ENCODE measurements at regions not wholly inside any gene's neighbourhood (a gene's known extent, or its start where the extent isn't known, plus 50 kb on each side); places are given as distances from the start of the nearest gene placed in this dataset.
A peak's percentile ranks its signal among the peaks of the same experiment; 100 is the strongest.

DNA sequence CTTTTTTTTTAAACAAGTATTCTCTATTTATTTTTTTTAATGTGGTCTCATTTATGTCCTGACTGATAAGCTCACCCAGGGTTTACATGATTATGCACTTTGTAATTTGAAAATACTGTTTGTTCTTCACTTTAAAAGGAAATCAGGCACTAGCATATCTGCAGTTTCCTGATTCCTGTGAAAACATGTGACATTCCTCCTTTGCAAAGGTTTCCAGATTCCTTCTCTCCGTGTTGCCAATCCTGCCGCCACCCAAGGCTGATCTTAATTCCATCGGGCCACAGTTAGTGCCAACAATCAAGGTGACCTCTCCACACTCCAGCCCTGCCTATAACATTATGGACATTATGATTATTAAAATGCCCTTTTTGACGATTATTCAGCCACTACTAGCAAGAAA, 225.4 kb downstream of the PCDH7 start:
- Histone ChIP-seq H3K36me3 (ENCODE audit: control insufficient read depth, insufficient read depth, low read length) (no peaks in the 10 kb centered on the region), H3K4me3 (ENCODE audit: low read depth, low read length) (no peak overlapping the region), H3K27me3 (ENCODE audit: control insufficient read depth, insufficient read depth, low read length) (no peaks in the 10 kb centered on the region)
- DNase-seq (ENCODE audit: low read depth) = no peak
- TF ChIP-seq, protein P1, sequence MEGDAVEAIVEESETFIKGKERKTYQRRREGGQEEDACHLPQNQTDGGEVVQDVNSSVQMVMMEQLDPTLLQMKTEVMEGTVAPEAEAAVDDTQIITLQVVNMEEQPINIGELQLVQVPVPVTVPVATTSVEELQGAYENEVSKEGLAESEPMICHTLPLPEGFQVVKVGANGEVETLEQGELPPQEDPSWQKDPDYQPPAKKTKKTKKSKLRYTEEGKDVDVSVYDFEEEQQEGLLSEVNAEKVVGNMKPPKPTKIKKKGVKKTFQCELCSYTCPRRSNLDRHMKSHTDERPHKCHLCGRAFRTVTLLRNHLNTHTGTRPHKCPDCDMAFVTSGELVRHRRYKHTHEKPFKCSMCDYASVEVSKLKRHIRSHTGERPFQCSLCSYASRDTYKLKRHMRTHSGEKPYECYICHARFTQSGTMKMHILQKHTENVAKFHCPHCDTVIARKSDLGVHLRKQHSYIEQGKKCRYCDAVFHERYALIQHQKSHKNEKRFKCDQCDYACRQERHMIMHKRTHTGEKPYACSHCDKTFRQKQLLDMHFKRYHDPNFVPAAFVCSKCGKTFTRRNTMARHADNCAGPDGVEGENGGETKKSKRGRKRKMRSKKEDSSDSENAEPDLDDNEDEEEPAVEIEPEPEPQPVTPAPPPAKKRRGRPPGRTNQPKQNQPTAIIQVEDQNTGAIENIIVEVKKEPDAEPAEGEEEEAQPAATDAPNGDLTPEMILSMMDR (IDR thresholded peaks at IDR 0.05; ENCODE audit: insufficient read depth, low read length, poor library complexity, severe bottlenecking) = no peak

DNA sequence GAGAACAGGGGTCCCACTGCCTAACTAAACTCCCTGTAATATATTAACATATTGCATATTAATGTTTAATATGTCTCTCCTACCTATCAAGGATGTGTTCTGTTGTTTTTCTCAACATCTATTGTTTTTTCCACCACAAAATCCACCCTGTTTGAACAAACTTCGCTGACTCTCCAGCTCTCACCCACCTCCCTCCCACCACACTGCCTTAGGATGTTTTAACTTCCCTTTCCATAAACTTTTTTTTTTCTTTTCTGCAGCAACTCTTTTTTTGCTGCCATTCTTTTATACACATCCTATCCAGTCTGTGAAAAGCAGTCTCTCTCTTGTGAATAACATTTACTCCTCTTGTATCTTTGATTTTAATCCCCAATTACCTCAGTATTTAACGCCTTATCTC, 226.1 kb downstream of the PCDH7 start:
- no peak for DNase-seq (ENCODE audit: low read depth)
- no peak overlapping the region for H3K4me3 ChIP-seq (ENCODE audit: low read depth, low read length)
- TF ChIP-seq, protein P1 (IDR thresholded peaks at IDR 0.05; ENCODE audit: insufficient read depth, low read length, poor library complexity, severe bottlenecking) = no peak
- no peaks in the 10 kb centered on the region for H3K36me3 ChIP-seq (ENCODE audit: control insufficient read depth, insufficient read depth, low read length)
- no peaks in the 10 kb centered on the region for H3K27me3 ChIP-seq (ENCODE audit: control insufficient read depth, insufficient read depth, low read length)

- no peaks in the 10 kb centered on the region for H3K27me3 ChIP-seq (ENCODE audit: control insufficient read depth, insufficient read depth, low read length)
- no peaks in the 10 kb centered on the region for H3K36me3 ChIP-seq (ENCODE audit: control insufficient read depth, insufficient read depth, low read length)
- no peak overlapping the region for H3K4me3 ChIP-seq (ENCODE audit: low read depth, low read length)
- TF ChIP-seq, protein P1 (IDR thresholded peaks at IDR 0.05; ENCODE audit: insufficient read depth, low read length, poor library complexity, severe bottlenecking) = no peak
- no peak for DNase-seq (ENCODE audit: low read depth)
Observed at GRCh38 chr4:30948653-30949052, 228.5 kb downstream of the PCDH7 start.

GRCh38 chr4:30950737-30951136, 230.6 kb downstream of the PCDH7 start:
- DNase-seq (ENCODE audit: low read depth) = no peak
- TF ChIP-seq, protein P1 (IDR thresholded peaks at IDR 0.05; ENCODE audit: insufficient read depth, low read length, poor library complexity, severe bottlenecking) = no peak
- no peak overlapping the region for H3K4me3 ChIP-seq (ENCODE audit: low read depth, low read length)
- no peaks in the 10 kb centered on the region for H3K36me3 ChIP-seq (ENCODE audit: control insufficient read depth, insufficient read depth, low read length)
- H3K27me3 ChIP-seq (ENCODE audit: control insufficient read depth, insufficient read depth, low read length) = no peaks in the 10 kb centered on the region

GRCh38 chr4:30952526-30953219, 232.5 kb downstream of the PCDH7 start:
- no peaks in the 10 kb centered on the region for H3K36me3 ChIP-seq (ENCODE audit: control insufficient read depth, insufficient read depth, low read length)
- no peak overlapping the region for H3K4me3 ChIP-seq (ENCODE audit: low read depth, low read length)
- TF ChIP-seq, protein P1 (IDR thresholded peaks at IDR 0.05; ENCODE audit: insufficient read depth, low read length, poor library complexity, severe bottlenecking) = no peak
- no peaks in the 10 kb centered on the region for H3K27me3 ChIP-seq (ENCODE audit: control insufficient read depth, insufficient read depth, low read length)
- DNase-seq (ENCODE audit: low read depth) = peak; percentile 51

GRCh38 chr4:30953799-30954198, 233.6 kb downstream of the PCDH7 start:
- Histone ChIP-seq H3K4me3 (ENCODE audit: low read depth, low read length) (no peak overlapping the region), H3K27me3 (ENCODE audit: control insufficient read depth, insufficient read depth, low read length) (no peaks in the 10 kb centered on the region), H3K36me3 (ENCODE audit: control insufficient read depth, insufficient read depth, low read length) (no peaks in the 10 kb centered on the region)
- TF ChIP-seq, protein P1 (IDR thresholded peaks at IDR 0.05; ENCODE audit: insufficient read depth, low read length, poor library complexity, severe bottlenecking) = no peak
- DNase-seq (ENCODE audit: low read depth) = no peak

Data from kidney epithelial cell (primary cell).